Cerebellar nuclear complex (tissue), 1 donor: ENCODE measurements at regions not wholly inside any gene's neighbourhood (a gene's known extent, or its start where the extent isn't known, plus 50 kb on each side); places are given as distances from the start of the nearest gene placed in this dataset.

ENCODE experiments used
- DNase-seq, 2 experiments: peaks; one replicate each; lab custom pipeline; 2025; lab: John Stamatoyannopoulos, UW

DNA sequence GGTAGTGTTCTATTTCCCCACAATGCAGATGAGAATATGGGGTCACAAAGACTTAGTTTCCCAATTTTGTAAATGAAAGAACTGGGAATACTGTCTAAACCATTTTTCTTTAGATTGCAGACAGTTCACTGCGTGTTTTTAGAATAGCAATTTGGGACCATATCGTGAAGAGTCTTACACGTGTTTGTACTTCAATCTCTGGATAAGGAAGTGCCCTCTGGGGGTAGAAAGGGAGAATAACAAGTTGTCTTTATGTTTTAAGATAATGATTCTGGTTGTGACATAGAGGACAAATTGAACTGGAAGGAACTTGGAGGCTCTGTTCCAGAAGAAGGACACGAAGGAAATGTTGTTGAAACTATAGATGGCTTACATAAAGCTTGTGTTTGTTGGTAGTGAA, 457.7 kb downstream of the CBLN2 start:
- DNase-seq, result no peak

GRCh38 chr18:72075040-72075439, 469.1 kb downstream of the CBLN2 start:
- DNase-seq, result no peak

DNA sequence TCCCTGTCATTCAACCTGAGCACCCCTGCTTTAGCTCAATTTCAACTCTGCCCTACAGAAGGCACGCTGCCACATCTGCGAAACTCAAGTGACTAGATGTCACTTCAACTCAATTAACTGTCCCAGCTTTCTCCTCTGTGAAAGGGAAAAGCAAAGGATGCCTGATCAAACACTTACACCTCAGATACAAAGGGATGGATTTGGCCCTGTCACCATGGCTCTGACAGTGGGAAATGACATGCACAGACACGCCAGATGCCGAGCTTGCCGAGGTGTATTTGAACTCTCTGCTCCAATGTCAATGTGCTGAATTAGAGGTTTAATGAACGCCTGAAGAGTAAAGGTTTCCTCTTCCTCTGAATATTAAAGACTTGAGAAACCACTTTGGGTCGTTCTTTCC, 481.1 kb downstream of the CBLN2 start:
- DNase-seq, result no peak

- no peak for DNase-seq
These were observed 485.3 kb downstream of the CBLN2 start for GRCh38 chr18:72058851-72059250.

DNA sequence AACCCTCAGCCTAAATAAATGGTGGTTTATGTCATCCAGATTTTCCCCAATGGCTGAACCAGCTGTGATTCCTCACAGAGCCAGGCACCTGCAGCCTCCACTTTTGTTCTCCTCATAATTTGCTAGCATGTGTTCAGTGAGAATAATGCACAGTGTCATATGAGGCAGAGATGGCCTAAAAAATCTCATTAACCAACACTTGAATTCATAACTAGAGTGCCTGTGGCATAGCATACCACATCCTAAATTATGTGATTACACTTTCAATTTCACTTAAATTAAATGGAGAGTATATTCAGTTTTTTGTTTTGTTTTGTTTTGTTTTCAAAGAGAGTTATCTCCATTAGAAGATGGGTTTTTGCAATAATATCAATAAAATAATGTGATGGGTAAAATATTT, 488.0 kb downstream of the CBLN2 start:
- no peak for DNase-seq

DNA sequence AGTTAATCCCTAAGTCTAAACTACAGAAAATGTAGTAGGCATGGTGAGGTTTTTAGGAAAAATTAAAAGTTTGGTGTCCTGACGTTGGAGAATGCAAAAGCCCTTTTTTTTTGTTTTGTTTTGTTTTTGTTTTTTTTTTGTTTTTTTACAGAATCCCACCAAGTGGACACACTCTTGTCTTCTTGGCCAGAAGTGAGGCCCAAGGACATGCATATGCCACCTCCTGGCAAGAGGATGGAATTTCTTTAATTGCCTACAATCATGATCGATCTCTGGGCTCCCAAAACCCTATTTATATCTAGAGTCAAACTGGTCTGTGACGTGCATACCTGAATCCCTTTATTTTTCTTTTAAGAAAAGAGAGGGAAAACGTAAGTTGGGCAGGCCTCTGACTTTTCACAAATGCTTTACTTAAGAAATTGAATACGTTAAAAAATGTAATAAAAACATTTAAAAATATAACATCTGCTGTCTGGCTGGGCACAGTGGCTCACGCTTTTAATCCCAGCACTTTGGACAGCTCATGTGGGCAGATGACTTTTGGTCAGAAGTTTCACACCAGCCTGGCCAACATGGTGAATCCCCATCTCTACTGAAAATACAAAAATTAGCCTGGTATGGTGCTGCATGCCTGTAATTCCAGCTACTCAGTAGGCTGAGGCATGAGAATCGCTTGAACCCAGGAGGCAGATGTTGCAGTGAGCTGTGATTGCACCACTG, 502.7 kb downstream of the CBLN2 start:
- no peak for DNase-seq

- no peak for DNase-seq
These were observed 530.7 kb downstream of the CBLN2 start for GRCh38 chr18:72013427-72013850.

- DNase-seq, result no peak
These were observed 545.5 kb downstream of the CBLN2 start for GRCh38 chr18:71998547-71999097.

DNA sequence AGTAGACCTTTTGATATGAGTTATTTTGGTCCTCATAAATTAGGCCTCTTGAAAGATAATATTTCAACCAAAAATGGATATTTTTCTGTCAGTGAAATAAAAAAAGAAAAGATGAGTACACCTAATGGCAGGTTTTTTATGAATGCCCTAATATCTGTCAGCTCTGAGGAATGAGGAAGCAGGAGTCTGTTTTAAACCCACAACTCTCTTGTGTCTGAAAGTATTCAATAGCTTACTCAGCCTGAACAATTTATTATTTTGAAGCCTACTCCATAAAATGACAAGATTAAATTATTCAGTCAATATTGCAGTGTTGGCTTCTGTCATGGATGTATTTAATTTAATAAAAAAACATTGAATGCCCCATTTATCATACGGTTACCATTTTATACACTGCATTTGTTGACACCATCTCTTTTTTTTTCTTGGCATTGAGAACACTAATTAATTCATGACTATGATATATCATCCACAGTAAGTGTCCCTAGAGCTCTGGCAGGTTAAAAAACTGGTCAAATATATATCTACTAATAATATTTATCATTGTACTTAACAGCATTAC, 548.2 kb downstream of the CBLN2 start:
- no peak for DNase-seq

- DNase-seq, result no peak
These were observed 549.9 kb downstream of the CBLN2 start for GRCh38 chr18:71994273-71994672.

- no peak for DNase-seq
These were observed 554.5 kb downstream of the CBLN2 start for GRCh38 chr18:71989616-71990015.

DNA sequence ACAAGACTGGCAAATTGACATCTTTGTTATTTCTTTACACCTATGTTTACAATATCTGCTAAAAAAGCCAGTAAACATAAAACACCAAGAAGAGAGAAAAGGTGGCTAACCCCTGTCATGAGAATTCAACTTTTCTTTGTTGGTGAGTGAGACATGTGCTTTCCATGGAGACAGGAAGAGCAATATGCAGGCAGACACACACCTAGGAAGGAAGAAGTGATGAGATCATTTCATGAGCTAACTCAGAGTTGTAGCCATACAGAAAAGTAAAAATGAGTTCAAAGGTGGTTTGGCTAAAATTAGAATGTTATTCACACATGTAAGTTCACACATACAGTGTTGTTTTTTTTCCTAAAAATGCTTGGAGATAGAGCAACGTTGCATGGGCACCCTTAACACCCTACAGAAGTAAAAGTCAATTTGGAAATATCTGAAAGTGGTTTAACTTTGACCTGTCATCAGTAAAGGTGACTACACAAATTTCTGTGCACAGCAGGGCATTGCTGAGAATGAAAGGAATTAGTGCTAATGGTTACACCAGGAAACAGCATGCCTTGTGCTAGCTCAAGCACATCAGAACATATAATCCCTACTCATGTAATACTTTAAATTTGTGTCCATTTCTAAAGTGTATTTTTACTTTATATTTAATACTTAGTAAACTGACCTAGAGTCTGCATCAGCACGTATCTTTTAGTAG, 557.6 kb downstream of the CBLN2 start:
- DNase-seq, result no peak

GRCh38 chr18:71976744-71977143, 567.4 kb downstream of the CBLN2 start:
- DNase-seq, result no peak

- DNase-seq, result no peak
These were observed 577.4 kb downstream of the CBLN2 start for GRCh38 chr18:71966791-71967190.

GRCh38 chr18:71958605-71959004, 585.5 kb downstream of the CBLN2 start:
- no peak for DNase-seq

GRCh38 chr18:71951001-71951400, 593.1 kb downstream of the CBLN2 start:
- no peak for DNase-seq

GRCh38 chr18:71942433-71942832, 601.7 kb downstream of the CBLN2 start:
- no peak for DNase-seq

DNA sequence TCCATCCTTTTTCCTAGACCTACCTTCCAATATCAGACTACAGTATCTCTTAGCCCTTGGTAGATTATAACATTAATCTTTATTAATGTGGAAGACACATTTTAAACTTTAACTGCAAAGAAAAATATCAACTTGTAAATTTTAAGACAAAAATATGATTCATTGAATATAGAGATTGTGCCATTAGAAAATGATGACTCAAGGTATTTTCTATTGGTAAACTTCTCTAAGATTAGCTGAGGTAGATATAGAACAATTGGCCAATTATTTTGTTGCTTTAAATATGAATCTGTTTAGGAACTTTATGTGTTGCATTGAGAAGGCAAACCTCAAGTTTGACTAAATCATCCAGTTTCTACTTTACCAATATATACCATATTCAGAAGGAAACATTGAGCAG, 604.7 kb downstream of the CBLN2 start:
- no peak for DNase-seq

- DNase-seq, result no peak
These were observed 607.4 kb downstream of the CBLN2 start for GRCh38 chr18:71936744-71937143.

GRCh38 chr18:71919211-71919610, 624.9 kb downstream of the CBLN2 start:
- DNase-seq, result no peak

DNA sequence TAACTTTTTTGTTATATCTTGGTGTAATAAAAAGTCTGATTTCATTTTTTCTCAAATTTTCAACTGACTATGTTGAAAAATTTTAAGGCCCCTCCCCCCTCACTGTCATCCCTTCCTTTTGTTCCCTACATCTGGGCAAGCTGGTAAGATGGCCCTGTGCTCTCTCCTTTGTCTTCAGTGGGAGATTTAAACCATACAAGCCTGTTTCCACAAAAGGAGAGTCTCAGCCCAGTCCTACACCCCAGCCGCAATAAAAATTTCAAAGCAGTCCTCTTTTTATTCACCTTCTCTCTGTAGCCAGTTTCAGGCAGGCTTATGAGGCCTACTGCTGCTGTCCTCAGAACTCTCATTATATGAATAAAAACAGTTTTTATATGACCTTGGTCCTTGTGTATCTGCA, 630.5 kb downstream of the CBLN2 start:
- DNase-seq, result no peak

DNA sequence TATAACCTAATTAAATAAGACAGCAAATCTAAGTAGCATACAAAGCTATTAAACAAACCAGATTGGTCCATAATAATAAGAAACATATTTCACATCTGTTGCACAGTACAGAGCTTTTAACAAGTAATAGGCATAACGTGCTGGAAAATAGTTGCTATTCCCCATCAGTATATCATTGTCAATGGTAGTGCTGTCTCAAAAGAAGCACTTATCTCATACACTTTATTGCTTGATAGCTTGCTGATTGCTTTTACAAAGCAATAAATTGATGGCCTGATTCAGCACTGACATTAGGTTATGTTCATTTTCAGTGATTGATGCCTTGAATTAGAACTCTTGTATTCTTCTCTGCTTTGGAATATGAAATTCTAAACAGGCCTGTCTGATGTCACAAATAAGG, 641.7 kb downstream of the CBLN2 start:
- DNase-seq, result no peak
